ENCODE measurements at regions not wholly inside any gene's neighbourhood (a gene's known extent, or its start where the extent isn't known, plus 50 kb on each side); places are given as distances from the start of the nearest gene placed in this dataset.

DNA sequence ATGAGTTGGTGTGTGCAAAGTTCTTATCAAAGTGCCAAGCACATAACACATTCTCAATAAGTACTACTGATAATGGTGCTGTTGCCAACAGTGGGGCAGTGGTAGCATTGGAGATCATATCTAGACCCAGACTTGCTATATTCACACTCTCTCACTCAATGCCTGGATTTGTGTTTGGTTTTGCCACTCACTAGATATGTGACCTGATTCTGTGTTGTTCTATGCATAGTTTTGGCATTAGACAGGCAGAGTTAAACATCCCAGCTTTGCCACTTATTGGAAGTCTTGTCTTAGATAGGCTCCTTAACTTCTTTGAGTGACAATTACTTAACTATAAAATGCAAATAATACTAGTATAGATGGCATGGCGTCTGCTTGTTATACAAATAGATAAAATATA is 642.6 kb upstream of the CCDC179 start:
- TF ChIP-seq, protein P1, sequence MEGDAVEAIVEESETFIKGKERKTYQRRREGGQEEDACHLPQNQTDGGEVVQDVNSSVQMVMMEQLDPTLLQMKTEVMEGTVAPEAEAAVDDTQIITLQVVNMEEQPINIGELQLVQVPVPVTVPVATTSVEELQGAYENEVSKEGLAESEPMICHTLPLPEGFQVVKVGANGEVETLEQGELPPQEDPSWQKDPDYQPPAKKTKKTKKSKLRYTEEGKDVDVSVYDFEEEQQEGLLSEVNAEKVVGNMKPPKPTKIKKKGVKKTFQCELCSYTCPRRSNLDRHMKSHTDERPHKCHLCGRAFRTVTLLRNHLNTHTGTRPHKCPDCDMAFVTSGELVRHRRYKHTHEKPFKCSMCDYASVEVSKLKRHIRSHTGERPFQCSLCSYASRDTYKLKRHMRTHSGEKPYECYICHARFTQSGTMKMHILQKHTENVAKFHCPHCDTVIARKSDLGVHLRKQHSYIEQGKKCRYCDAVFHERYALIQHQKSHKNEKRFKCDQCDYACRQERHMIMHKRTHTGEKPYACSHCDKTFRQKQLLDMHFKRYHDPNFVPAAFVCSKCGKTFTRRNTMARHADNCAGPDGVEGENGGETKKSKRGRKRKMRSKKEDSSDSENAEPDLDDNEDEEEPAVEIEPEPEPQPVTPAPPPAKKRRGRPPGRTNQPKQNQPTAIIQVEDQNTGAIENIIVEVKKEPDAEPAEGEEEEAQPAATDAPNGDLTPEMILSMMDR (IDR thresholded peaks at IDR 0.05), result no peak
- no peak for TF ChIP-seq POLR2A (IDR thresholded peaks at IDR 0.05)
- TF ChIP-seq POLR2AphosphoS5 (IDR thresholded peaks at IDR 0.05), result no peak

All from suprapubic skin (tissue), 4 donors.